MCF 10A (cell line): ENCODE measurements at regions not wholly inside any gene's neighbourhood (a gene's known extent, or its start where the extent isn't known, plus 50 kb on each side); places are given as distances from the start of the nearest gene placed in this dataset.

ENCODE experiments used
- BruUV-seq: library from RNA; stranded (reverse); fragments of 400-500 nt; replicated peaks from 2 replicates; lab custom pipeline; 2021; lab: Mats Ljungman, UMichigan
- CTCF ChIA-PET: fragments of 300-600 bp; sonication (Branson Sonifier 250); formaldehyde crosslinking; extraction: SDS; loops from one replicate; lab custom pipeline; 2021; ENCODE audit warnings: antibody characterized with exemption, inconsistent platforms; lab: Yijun Ruan, JAX
- POLR2A ChIA-PET: fragments of 300-600, 350-650 bp; sonication (Branson Sonifier 250); formaldehyde crosslinking; extraction: SDS; loops from one replicate; lab custom pipeline; 2020; ENCODE audit warnings: antibody characterized with exemption, inconsistent platforms; lab: Yijun Ruan, JAX
- DNase-seq: peaks from one replicate; pipeline ENCODE4 v3.0.0-alpha.2; 2018; ENCODE audit not compliant: unreplicated experiment
- H3K27ac Mint-ChIP-seq: one replicate; pipeline ENCODE4 v1.8.0; 2022; ENCODE audit warnings: mild to moderate bottlenecking, low read depth, mixed read lengths; ENCODE audit not compliant: unreplicated experiment
- H3K27me3 Mint-ChIP-seq: one replicate; pipeline ENCODE4 v1.8.0; 2022; ENCODE audit warnings: mixed read lengths; ENCODE audit not compliant: insufficient read depth, unreplicated experiment
- H3K36me3 Mint-ChIP-seq: one replicate; pipeline ENCODE4 v1.8.0; 2022; ENCODE audit warnings: mild to moderate bottlenecking, moderate library complexity, mixed read lengths; ENCODE audit not compliant: insufficient read depth, unreplicated experiment
- H3K4me1 Mint-ChIP-seq: one replicate; pipeline ENCODE4 v1.8.0; 2022; ENCODE audit warnings: mixed read lengths; ENCODE audit not compliant: insufficient read depth, unreplicated experiment
- H3K4me3 Mint-ChIP-seq: one replicate; pipeline ENCODE4 v1.8.0; 2022; ENCODE audit warnings: mild to moderate bottlenecking, moderate library complexity, mixed read lengths; ENCODE audit not compliant: unreplicated experiment
- H3K9me3 Mint-ChIP-seq: one replicate; pipeline ENCODE4 v1.8.0; 2022; ENCODE audit warnings: mixed read lengths; ENCODE audit not compliant: unreplicated experiment
- intact Hi-C: fragments of 100-400 bp; cut with micrococcal nuclease; formaldehyde crosslinking; loops from 2 replicates; pipeline ENCODE4 v1.14.1; 2022
- TF ChIP-seq, protein P1 (sequence below): fragments of 200-600 bp; IDR thresholded peaks from one replicate; pipeline ENCODE4 v1.8.0; 2022; ENCODE audit warnings: antibody characterized with exemption, mild to moderate bottlenecking; ENCODE audit not compliant: unreplicated experiment

DNA sequence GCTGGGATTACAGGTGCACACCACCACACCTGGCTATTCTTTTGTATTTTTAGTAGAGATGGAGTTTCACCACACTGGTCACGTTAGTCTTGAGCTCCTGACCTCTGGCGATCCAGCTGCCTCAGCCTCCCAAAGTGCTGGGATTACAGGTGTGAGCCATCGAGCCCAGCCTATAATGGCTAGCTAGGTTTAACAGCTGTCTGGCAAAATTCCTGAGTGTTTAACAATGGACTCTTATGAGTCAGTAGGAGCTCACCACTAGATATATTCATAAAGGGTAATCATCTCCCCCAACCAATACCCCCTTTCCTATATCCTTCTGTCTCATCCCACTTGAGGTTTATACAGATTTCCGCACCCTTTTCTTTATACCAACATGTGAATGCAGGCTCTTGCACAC, 91.5 kb upstream of the CDH13 start:
- peaks cover 6% of the 10 kb centered on the region for H3K9me3 Mint-ChIP-seq
- H3K4me3 Mint-ChIP-seq: no peak overlapping the region
- ChIA-PET CTCF (interaction anchor here (0.6 to 1.6 kb wide), 3 partner anchors 69 to 102 kb away, joined by 3 to 6 read pairs (median 3); no protein-coding TSS in a partner anchor), POLR2A (interaction anchor here (1.0 kb wide), 1 partner anchor 16 kb away, joined by 4 read pairs; no protein-coding TSS in a partner anchor)
- peaks cover 84% of the 10 kb centered on the region for H3K27me3 Mint-ChIP-seq
- H3K4me1 Mint-ChIP-seq: no peaks in the 10 kb centered on the region
- H3K36me3 Mint-ChIP-seq: peaks cover 6% of the 10 kb centered on the region
- TF ChIP-seq, protein P1, sequence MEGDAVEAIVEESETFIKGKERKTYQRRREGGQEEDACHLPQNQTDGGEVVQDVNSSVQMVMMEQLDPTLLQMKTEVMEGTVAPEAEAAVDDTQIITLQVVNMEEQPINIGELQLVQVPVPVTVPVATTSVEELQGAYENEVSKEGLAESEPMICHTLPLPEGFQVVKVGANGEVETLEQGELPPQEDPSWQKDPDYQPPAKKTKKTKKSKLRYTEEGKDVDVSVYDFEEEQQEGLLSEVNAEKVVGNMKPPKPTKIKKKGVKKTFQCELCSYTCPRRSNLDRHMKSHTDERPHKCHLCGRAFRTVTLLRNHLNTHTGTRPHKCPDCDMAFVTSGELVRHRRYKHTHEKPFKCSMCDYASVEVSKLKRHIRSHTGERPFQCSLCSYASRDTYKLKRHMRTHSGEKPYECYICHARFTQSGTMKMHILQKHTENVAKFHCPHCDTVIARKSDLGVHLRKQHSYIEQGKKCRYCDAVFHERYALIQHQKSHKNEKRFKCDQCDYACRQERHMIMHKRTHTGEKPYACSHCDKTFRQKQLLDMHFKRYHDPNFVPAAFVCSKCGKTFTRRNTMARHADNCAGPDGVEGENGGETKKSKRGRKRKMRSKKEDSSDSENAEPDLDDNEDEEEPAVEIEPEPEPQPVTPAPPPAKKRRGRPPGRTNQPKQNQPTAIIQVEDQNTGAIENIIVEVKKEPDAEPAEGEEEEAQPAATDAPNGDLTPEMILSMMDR: no peak
- intact Hi-C loops: no loop called here
- no TSS peak for BruUV-seq
- no peak for DNase-seq
- H3K27ac Mint-ChIP-seq: no peak overlapping the region

DNA sequence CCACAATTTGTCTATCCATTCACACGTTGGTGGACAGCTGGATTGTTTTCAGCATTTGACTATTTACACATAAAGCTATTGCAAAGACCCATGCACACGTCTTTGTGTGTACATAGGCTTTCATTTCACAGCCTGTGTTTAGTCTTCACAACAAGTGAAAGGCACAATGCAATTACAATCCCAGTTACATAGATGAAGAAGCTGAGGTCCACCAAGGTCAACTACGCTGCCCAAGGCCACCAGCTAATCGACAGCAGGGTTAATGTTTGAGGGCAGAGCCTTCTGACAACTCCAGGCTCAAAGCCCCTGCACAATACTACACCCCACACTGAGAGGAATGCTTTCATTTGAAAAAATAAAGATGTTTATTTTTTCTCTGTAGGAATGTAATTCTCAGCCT, 93.6 kb upstream of the CDH13 start:
- TF ChIP-seq, protein P1: no peak
- no peak overlapping the region for H3K27ac Mint-ChIP-seq
- no peaks in the 10 kb centered on the region for H3K9me3 Mint-ChIP-seq
- H3K27me3 Mint-ChIP-seq: peaks cover 84% of the 10 kb centered on the region
- ChIA-PET CTCF (interaction anchor here (0.6 to 1.4 kb wide), 3 partner anchors 93 to 600 kb away, joined by 3 read pairs; no protein-coding TSS in a partner anchor), POLR2A (no interaction called here)
- no peak overlapping the region for H3K4me3 Mint-ChIP-seq
- H3K4me1 Mint-ChIP-seq: no peaks in the 10 kb centered on the region
- intact Hi-C loops: no loop called here
- H3K36me3 Mint-ChIP-seq: no peaks in the 10 kb centered on the region
- no peak for DNase-seq
- no TSS peak for BruUV-seq

DNA sequence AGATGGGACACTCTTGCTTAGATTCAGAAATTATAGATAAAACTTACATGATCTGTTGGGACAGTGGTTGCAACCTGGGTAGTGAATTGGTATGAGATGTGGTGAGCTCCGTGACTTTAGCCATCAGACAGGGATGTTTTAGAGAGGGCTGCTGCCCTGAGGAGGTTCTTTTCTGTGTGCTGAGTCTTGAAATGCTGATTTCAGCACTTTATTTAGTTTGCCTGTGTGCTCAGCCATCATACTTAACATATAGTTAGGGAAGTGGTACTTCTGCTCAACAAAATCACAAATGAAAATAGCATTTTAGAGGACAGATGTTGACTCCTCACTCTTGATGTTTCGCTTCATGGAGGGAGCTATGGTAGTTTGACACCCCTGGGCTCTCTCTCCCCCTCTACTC, 95.9 kb upstream of the CDH13 start:
- BruUV-seq: no TSS peak

DNA sequence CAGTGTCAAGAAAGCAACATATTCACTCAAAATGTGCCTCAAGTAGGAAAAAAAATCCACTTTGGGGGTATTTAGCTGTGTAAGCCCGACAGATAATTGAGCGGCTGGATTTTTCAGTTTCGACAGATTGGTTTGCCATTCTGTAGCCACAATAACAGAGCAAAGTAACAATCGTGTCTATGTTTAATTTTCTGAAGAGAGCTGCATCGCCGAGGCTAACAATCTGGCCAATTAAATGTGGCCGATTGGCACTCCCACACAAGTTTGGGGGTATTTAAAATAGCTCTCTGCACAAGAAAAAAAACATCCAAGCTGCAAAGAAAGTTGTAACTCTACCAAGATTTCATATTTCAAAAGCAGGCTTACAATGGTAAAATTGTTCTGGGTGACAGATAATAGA, 99.7 kb upstream of the CDH13 start:
- ChIA-PET POLR2A (no interaction called here), CTCF (no interaction called here)
- no peak overlapping the region for H3K27ac Mint-ChIP-seq
- H3K4me1 Mint-ChIP-seq: no peaks in the 10 kb centered on the region
- no peaks in the 10 kb centered on the region for H3K36me3 Mint-ChIP-seq
- no peak for DNase-seq
- no TSS peak for BruUV-seq
- peaks cover 7% of the 10 kb centered on the region for H3K9me3 Mint-ChIP-seq
- TF ChIP-seq, protein P1: no peak
- H3K27me3 Mint-ChIP-seq: peaks cover 87% of the 10 kb centered on the region
- no peak overlapping the region for H3K4me3 Mint-ChIP-seq
- intact Hi-C loops: no loop called here

More for the DNA sequence above, 95.9 kb upstream of the CDH13 start:
- DNase-seq: no peak
- Mint-ChIP-seq H3K27me3 (peaks cover 94% of the 10 kb centered on the region), H3K4me3 (no peak overlapping the region), H3K27ac (no peak overlapping the region), H3K36me3 (no peaks in the 10 kb centered on the region), H3K4me1 (no peaks in the 10 kb centered on the region), H3K9me3 (no peaks in the 10 kb centered on the region)
- TF ChIP-seq, protein P1: no peak
- intact Hi-C loops: no loop called here
- CTCF ChIA-PET: no interaction called here
- POLR2A ChIA-PET: no interaction called here
